ENCODE measurements at regions not wholly inside any gene's neighbourhood (a gene's known extent, or its start where the extent isn't known, plus 50 kb on each side); places are given as distances from the start of the nearest gene placed in this dataset.

- TF ChIP-seq CTCF (IDR thresholded peaks at IDR 0.05) (no peak), POLR2A (IDR thresholded peaks at IDR 0.05) (no peak)
These were observed 51.9 kb upstream of the HUWE1 start for GRCh38 chrX:53738370-53738906.
